Heart right ventricle (tissue), 16 donors: ENCODE measurements at regions not wholly inside any gene's neighbourhood (a gene's known extent, or its start where the extent isn't known, plus 50 kb on each side); places are given as distances from the start of the nearest gene placed in this dataset.

Source experiments
- ATAC-seq, 8 donors: fragments of 200-7000 bp; cut with Tn5 transposase; one replicate each; pipeline ENCODE4 v1.9.1; 2020; ENCODE audit warnings: mild to moderate bottlenecking in 8 of 8, moderate library complexity in 8 of 8, moderate number of reproducible peaks in 1 of 8
- DNase-seq, 2 donors: peaks; one replicate each; pipeline ENCODE4 v3.0.0-alpha.2; 2020
- H3K27ac ChIP-seq, 10 donors: fragments of 200-600 bp; sonication (generic) in 2 of 10; one replicate each; pipeline versions ENCODE4 v1.5.0 to v1.8.0; 2020 to 2022; ENCODE audit warnings: mild to moderate bottlenecking in 3 of 10
- H3K27me3 ChIP-seq, 7 donors: fragments of 200-600 bp; one replicate each; pipeline ENCODE4 v1.8.0; 2021 to 2022; ENCODE audit warnings: mild to moderate bottlenecking in 2 of 7
- H3K36me3 ChIP-seq, 9 donors: fragments of 200-600 bp; sonication (generic) in 1 of 9; one replicate each; pipeline versions ENCODE4 v1.5.0 to v1.8.0; 2020 to 2022; ENCODE audit warnings: mild to moderate bottlenecking in 2 of 9
- H3K4me1 ChIP-seq, 9 donors: fragments of 200-600 bp; sonication (generic) in 1 of 9; one replicate each; pipeline versions ENCODE4 v1.5.0 to v1.8.0; 2020 to 2022; ENCODE audit warnings: mild to moderate bottlenecking in 4 of 9
- H3K4me3 ChIP-seq, 10 donors: fragments of 200-600 bp; sonication (generic) in 2 of 10; one replicate each; pipeline versions ENCODE4 v1.5.0 to v1.8.0; 2020 to 2022; ENCODE audit warnings: mild to moderate bottlenecking in 7 of 10, moderate library complexity in 2 of 10
- H3K9me3 ChIP-seq, 11 donors: fragments of 200-600 bp in 10 of 11; sonication (generic) in 2 of 11; one replicate each; pipeline versions ENCODE4 v1.5.0 to v1.8.0; 2013 to 2022; ENCODE audit warnings: mild to moderate bottlenecking in 2 of 11, control low read depth in 1 of 11, moderate library complexity in 1 of 11
- CTCF ChIP-seq, 9 donors: fragments of 200-600 bp; sonication (generic) in 2 of 9; IDR thresholded peaks; one replicate each; pipeline versions ENCODE4 v1.5.0 to v1.8.0; 2021 to 2022; ENCODE audit warnings: antibody characterized with exemption in 9 of 9, mild to moderate bottlenecking in 5 of 9, moderate library complexity in 1 of 9
- WGBS, 2 donors: extraction: QIAGEN DNeasy Blood & Tissue Kit; methylation state at CpG; one replicate each; pipeline ENCODE4 v1.1.7; 2013; ENCODE audit warnings: inconsistent platforms in 1 of 2; 5-methylcytosine and 5-hydroxymethylcytosine counted together
- intact Hi-C, 10 donors: fragments of 100-400 bp; cut with DNase I; formaldehyde crosslinking; loops; one replicate each; pipeline versions ENCODE4 v1.11.1 to v1.14.2; 2022
- donor health status: Arrhythmogenic right ventricular cardiomyopathy.
- donor health status: ischemic (EF 13 %, LVEDD 7.1; RV severe dilation, severe dysfunction).
- donor health status: healthy with polysubstance abuse.
- donor health status: DM: no; HTN: yes; CAD: no.
- donor health status: DM: no; HTN: no; CAD: no.
- donor health status: ischemic (EF 25% LVEDD 6.9; RV normal size, moderate dysfunction).
- donor health status: ischemic (EF 25% LVEDD 5.7; RV mildly dilated, moderate dysfunction).
- donor health status: healthy.
- donor health status: DM: yes; HTN: yes; CAD: no.
- donor health status: Ischemic cardiomyopathy.
- donor health status: ischemic (EF 35%, LVEDD 5.7; RV mildly dilated, moderate dysfunction).
- donor health status: nonischemic (EF 11% LVEDD 7.7; RV severe dilation, severe dysfunction).
- donor health status: DM: yes; HTN: yes; CAD: no.
- donor health status: PGD.
- donor health status: ischemic (EF 29% LVEDD 5.4; RV normal size, mild dysfunction).
- donor health status: nonischemic (EF 23%, LVEDD 6.1; RV moderate dilation, normal function).

GRCh38 chr12:114790276-114790675 is 106.3 kb upstream of the TBX3 start:
- DNase-seq, result no peak
- Histone ChIP-seq H3K27ac (no peak overlapping the region), H3K9me3 (no peaks in the 10 kb centered on the region), H3K36me3 (no peaks in the 10 kb centered on the region), H3K27me3 (peaks cover 0 to 3% (median 0%) of the 10 kb centered on the region in 7 donors), H3K4me1 (no peaks in the 10 kb centered on the region), H3K4me3 (no peak overlapping the region)
- intact Hi-C loops, result no loop called here
- no peak for TF ChIP-seq CTCF (IDR thresholded peaks at IDR 0.05)
- ATAC-seq, result no peak
- 89 to 93% methylated on average over 1 of the region's 1 CpG for WGBS, 2 donors

GRCh38 chr12:114789821-114790220 is 105.8 kb upstream of the TBX3 start:
- intact Hi-C loops, result no loop called here
- WGBS, 2 donors, result 61 to 68% methylated on average over 5 of the region's 5 CpGs

GRCh38 chr12:114789276-114789675 is 105.3 kb upstream of the TBX3 start:
- Histone ChIP-seq H3K4me3 (no peak overlapping the region), H3K9me3 (no peaks in the 10 kb centered on the region), H3K27ac (no peak overlapping the region), H3K27me3 (peaks cover 0 to 3% (median 0%) of the 10 kb centered on the region in 7 donors), H3K4me1 (no peaks in the 10 kb centered on the region), H3K36me3 (no peaks in the 10 kb centered on the region)
- 86 to 95% methylated on average over 3 of the region's 3 CpGs for WGBS, 2 donors
- TF ChIP-seq CTCF (IDR thresholded peaks at IDR 0.05), result no peak
- ATAC-seq (no peak), DNase-seq (no peak)
- intact Hi-C loops, result no loop called here

More at GRCh38 chr12:114789821-114790220, 105.8 kb upstream of the TBX3 start:
- no peak for TF ChIP-seq CTCF (IDR thresholded peaks at IDR 0.05)
- no peak overlapping the region for H3K4me3 ChIP-seq
- ATAC-seq (no peak), DNase-seq (no peak)
- H3K9me3 ChIP-seq, result no peaks in the 10 kb centered on the region
- H3K4me1 ChIP-seq, result no peaks in the 10 kb centered on the region
- no peaks in the 10 kb centered on the region for H3K36me3 ChIP-seq
- H3K27me3 ChIP-seq, result peaks cover 0 to 3% (median 0%) of the 10 kb centered on the region in 7 donors
- no peak overlapping the region for H3K27ac ChIP-seq

- TF ChIP-seq CTCF (IDR thresholded peaks at IDR 0.05), result no peak
- Histone ChIP-seq H3K27me3 (no peaks in the 10 kb centered on the region), H3K9me3 (no peaks in the 10 kb centered on the region), H3K36me3 (no peaks in the 10 kb centered on the region), H3K4me3 (no peak overlapping the region), H3K27ac (no peak overlapping the region), H3K4me1 (peaks cover 0 to 3% (median 0%) of the 10 kb centered on the region in 9 donors)
- ATAC-seq (no peak), DNase-seq (no peak)
- intact Hi-C loops, result no loop called here
- whole genome bisulfite sequencing, 2 donors, result 61 to 74% methylated on average over 3 of the region's 3 CpGs
Measured at GRCh38 chr12:114784526-114784925, 100.6 kb upstream of the TBX3 start.
